GM21786 (cell line): ENCODE measurements at regions not wholly inside any gene's neighbourhood (a gene's known extent, or its start where the extent isn't known, plus 50 kb on each side); places are given as distances from the start of the nearest gene placed in this dataset.

ENCODE experiments used
- ATAC-seq: cut with Tn5 transposase; IDR thresholded peaks from one replicate; pipeline ENCODE4 v1.9.1; 2021; ENCODE audit not compliant: unreplicated experiment

DNA sequence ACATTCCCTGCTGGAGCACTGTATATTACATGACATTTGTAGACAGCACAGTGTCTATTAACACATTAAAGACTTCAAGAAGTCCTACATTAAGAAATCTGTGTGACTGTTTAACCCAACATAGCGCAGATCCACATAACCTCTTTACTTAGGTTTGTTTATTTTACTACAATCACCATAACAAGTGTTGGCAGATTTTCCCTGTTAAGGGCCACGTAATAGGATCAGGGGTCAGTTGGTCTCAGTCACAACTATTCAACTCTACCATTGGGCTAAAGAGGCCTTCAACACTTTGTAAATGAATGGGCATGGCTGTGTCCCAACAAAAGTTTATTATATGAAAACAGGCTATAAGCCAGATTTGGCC is 51.3 kb upstream of the ADORA2B start:
- ATAC-seq, result no peak

DNA sequence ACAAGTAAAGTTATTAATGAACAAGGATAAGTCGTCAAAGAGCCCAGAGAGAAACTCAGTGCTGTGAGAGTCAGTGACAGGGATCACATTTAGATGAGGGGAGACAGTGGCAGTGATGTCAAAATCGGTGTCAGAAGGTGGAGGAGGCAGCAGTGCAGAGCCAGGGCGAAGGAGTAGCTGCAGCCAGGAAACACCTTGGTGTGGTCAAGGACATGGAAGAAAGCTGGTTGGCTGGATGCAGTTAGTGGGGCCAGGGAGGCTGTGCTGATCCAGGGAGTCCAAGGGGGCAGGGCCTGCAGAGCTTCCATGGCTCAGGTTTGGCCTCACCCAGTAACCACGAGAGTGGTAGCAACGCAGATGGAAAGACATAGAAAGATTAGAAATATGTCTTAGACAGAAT is 50.7 kb upstream of the ADORA2B start:
- ATAC-seq, result no peak

DNA sequence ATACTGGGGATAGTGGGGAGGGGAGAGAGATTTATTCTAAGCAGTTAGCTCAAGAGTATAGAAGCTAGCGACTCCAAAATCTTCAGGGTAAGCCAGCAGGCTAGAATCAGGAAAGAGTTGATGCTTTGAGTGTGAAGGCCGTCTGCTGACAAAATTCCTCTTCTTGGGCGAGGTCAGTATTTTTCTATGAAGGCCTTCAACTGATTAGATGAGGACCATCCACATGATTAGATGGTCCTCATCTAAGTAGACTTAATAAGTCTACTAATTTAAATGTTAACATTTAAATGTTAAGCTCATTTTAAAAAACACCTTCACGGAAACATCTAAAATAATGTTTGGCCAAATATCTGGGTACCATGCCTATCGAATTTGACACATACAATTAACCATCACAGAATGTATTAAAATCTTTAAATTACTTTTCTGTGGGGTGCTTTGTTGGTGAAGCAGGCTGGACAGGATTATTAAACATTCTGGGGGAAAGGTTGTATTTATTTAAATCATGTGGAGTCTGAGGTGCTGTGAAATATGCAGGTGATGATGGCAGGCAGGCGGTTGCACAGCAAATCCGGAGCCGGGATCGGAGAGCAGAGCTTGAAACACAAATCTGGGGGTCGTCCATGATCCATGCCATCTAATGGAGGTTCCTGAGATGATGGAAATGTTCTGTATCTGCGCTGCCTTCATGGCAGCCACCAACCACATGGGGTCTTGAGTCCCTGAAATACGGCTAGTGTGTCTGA is 49.8 kb upstream of the ADORA2B start:
- ATAC-seq, result no peak
